CD4-positive, CD25-positive, alpha-beta regulatory T cell (primary cell): ENCODE measurements at regions not wholly inside any gene's neighbourhood (a gene's known extent, or its start where the extent isn't known, plus 50 kb on each side); places are given as distances from the start of the nearest gene placed in this dataset.

Experiments used
- ATAC-seq, 2 donors: fragments of 150-1000 bp; cut with Tn5 transposase; one replicate each; pipeline ENCODE4 v1.10.0; 2021; ENCODE audit warnings: low read depth in 2 of 2, moderate number of reproducible peaks in 2 of 2, moderate library complexity in 1 of 2
- DNase-seq, 3 donors: peaks; one replicate each; pipeline versions ENCODE4 v3.0.0 to v3.0.0-alpha.2; 2012 to 2022; ENCODE audit warnings: mixed read lengths in 1 of 3
- H3K27ac ChIP-seq: one replicate; pipeline ENCODE4 v1.7.0; 2013; ENCODE audit warnings: mild to moderate bottlenecking, low read length; ENCODE audit not compliant: insufficient read depth, poor library complexity, severe bottlenecking
- H3K27me3 ChIP-seq: one replicate; pipeline ENCODE4 v1.7.0; 2013; ENCODE audit warnings: low read length; ENCODE audit not compliant: control insufficient read depth, insufficient read depth
- H3K36me3 ChIP-seq: one replicate; pipeline ENCODE4 v1.7.0; 2013; ENCODE audit warnings: mild to moderate bottlenecking, low read length, moderate library complexity; ENCODE audit not compliant: control insufficient read depth, insufficient read depth
- H3K4me1 ChIP-seq: 2 replicates; pipeline ENCODE4 v1.7.0; 2013; ENCODE audit warnings: mild to moderate bottlenecking, low read length; ENCODE audit not compliant: insufficient read depth, control insufficient read depth, poor library complexity, severe bottlenecking
- H3K4me3 ChIP-seq: one replicate; pipeline ENCODE4 v1.7.0; 2013; ENCODE audit warnings: low read depth, mild to moderate bottlenecking, low read length, moderate library complexity
- H3K9me3 ChIP-seq, 2 experiments: 1 replicate in 1 of 2; 2 replicates in 1 of 2; pipeline ENCODE4 v1.7.0; 2013; ENCODE audit warnings: low read length in 2 of 2, mild to moderate bottlenecking in 1 of 2, moderate library complexity in 1 of 2; ENCODE audit not compliant: control insufficient read depth in 2 of 2
- H3K27ac Mint-ChIP-seq, 3 donors: one replicate each; pipeline ENCODE4 v1.8.0; 2020 to 2022; ENCODE audit warnings: mild to moderate bottlenecking in 3 of 3, mixed read lengths in 3 of 3, moderate library complexity in 2 of 3
- H3K27me3 Mint-ChIP-seq: one replicate; pipeline ENCODE4 v1.8.0; 2022; ENCODE audit warnings: mild to moderate bottlenecking, mixed read lengths
- H3K36me3 Mint-ChIP-seq: one replicate; pipeline ENCODE4 v1.8.0; 2020; ENCODE audit warnings: mixed read lengths
- H3K4me1 Mint-ChIP-seq, 4 donors: one replicate each; pipeline ENCODE4 v1.8.0; 2020 to 2022; ENCODE audit warnings: mixed read lengths in 4 of 4, mild to moderate bottlenecking in 1 of 4
- H3K4me3 Mint-ChIP-seq, 4 donors: one replicate each; pipeline ENCODE4 v1.8.0; 2020 to 2022; ENCODE audit warnings: mild to moderate bottlenecking in 4 of 4, mixed read lengths in 4 of 4, moderate library complexity in 3 of 4
- H3K9me3 Mint-ChIP-seq, 7 donors: one replicate each; pipeline ENCODE4 v1.8.0; 2020 to 2022; ENCODE audit warnings: mixed read lengths in 7 of 7, mild to moderate bottlenecking in 3 of 7, moderate library complexity in 2 of 7

- no peak for ATAC-seq
- DNase-seq: no peak
- H3K27ac Mint-ChIP-seq: no peak overlapping the region
- H3K36me3 Mint-ChIP-seq: no peaks in the 10 kb centered on the region
- H3K4me3 Mint-ChIP-seq: no peak overlapping the region
- Histone ChIP-seq H3K27me3 (no peaks in the 10 kb centered on the region), H3K27ac (no peak overlapping the region), H3K9me3 (no peaks in the 10 kb centered on the region), H3K36me3 (no peaks in the 10 kb centered on the region), H3K4me3 (no peak overlapping the region), H3K4me1 (no peaks in the 10 kb centered on the region)
- H3K27me3 Mint-ChIP-seq: no peaks in the 10 kb centered on the region
- no peaks in the 10 kb centered on the region for H3K4me1 Mint-ChIP-seq
- peaks cover 3 to 18% (median 8%) of the 10 kb centered on the region in 7 donors for H3K9me3 Mint-ChIP-seq
Observed at GRCh38 chr3:94735354-94735753, 672.5 kb downstream of the NSUN3 start.

DNA sequence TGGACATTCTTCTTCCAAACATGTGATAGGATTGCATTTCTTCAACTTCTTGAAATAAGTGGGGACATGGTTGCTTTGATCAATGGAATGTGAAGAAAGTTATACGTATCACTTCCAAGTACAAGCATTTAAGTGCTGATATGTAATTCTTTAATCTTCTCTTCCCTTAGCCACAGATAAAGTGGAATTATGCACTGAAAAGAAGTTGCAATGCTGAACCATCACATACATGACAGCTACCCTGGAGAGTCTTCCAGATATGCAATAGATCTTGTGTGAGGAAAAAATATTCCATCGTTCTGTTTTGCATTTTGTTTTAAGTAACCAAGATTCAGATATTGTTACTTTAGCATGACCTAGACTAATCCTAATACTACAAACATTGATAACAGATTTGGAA is 674.3 kb downstream of the NSUN3 start:
- H3K27ac Mint-ChIP-seq: no peak overlapping the region
- no peaks in the 10 kb centered on the region for H3K4me1 Mint-ChIP-seq
- H3K9me3 ChIP-seq: no peaks in the 10 kb centered on the region
- no peaks in the 10 kb centered on the region for H3K36me3 ChIP-seq
- no peak overlapping the region for H3K27ac ChIP-seq
- no peak for DNase-seq
- H3K36me3 Mint-ChIP-seq: no peaks in the 10 kb centered on the region
- no peak overlapping the region for H3K4me3 ChIP-seq
- no peaks in the 10 kb centered on the region for H3K4me1 ChIP-seq
- H3K9me3 Mint-ChIP-seq: peaks cover 2 to 15% (median 5%) of the 10 kb centered on the region in 7 donors
- no peak for ATAC-seq
- no peak overlapping the region for H3K4me3 Mint-ChIP-seq
- H3K27me3 Mint-ChIP-seq: no peaks in the 10 kb centered on the region
- no peaks in the 10 kb centered on the region for H3K27me3 ChIP-seq

- no peak for ATAC-seq
- no peak overlapping the region for H3K4me3 ChIP-seq
- no peaks in the 10 kb centered on the region for H3K4me1 Mint-ChIP-seq
- DNase-seq: no peak
- no peaks in the 10 kb centered on the region for H3K27me3 Mint-ChIP-seq
- no peaks in the 10 kb centered on the region for H3K36me3 Mint-ChIP-seq
- H3K27me3 ChIP-seq: no peaks in the 10 kb centered on the region
- no peaks in the 10 kb centered on the region for H3K9me3 ChIP-seq
- no peaks in the 10 kb centered on the region for H3K36me3 ChIP-seq
- no peaks in the 10 kb centered on the region for H3K4me1 ChIP-seq
- H3K27ac ChIP-seq: no peak overlapping the region
- H3K9me3 Mint-ChIP-seq: peaks cover 2 to 17% (median 12%) of the 10 kb centered on the region in 7 donors
- no peak overlapping the region for H3K4me3 Mint-ChIP-seq
- H3K27ac Mint-ChIP-seq: no peak overlapping the region
Observed at GRCh38 chr3:94739420-94739819, 676.6 kb downstream of the NSUN3 start.

GRCh38 chr3:94758751-94759150 is 695.9 kb downstream of the NSUN3 start:
- peaks cover 2 to 10% (median 6%) of the 10 kb centered on the region in 7 donors for H3K9me3 Mint-ChIP-seq
- no peak overlapping the region for H3K27ac Mint-ChIP-seq
- Histone ChIP-seq H3K4me1 (no peaks in the 10 kb centered on the region), H3K4me3 (no peak overlapping the region), H3K27me3 (no peaks in the 10 kb centered on the region), H3K27ac (no peak overlapping the region), H3K9me3 (no peaks in the 10 kb centered on the region), H3K36me3 (no peaks in the 10 kb centered on the region)
- no peaks in the 10 kb centered on the region for H3K36me3 Mint-ChIP-seq
- ATAC-seq: no peak
- no peaks in the 10 kb centered on the region for H3K27me3 Mint-ChIP-seq
- no peaks in the 10 kb centered on the region for H3K4me1 Mint-ChIP-seq
- DNase-seq: no peak
- H3K4me3 Mint-ChIP-seq: no peak overlapping the region

- H3K27me3 ChIP-seq: no peaks in the 10 kb centered on the region
- H3K4me1 Mint-ChIP-seq: no peaks in the 10 kb centered on the region
- H3K9me3 ChIP-seq: no peaks in the 10 kb centered on the region
- DNase-seq (no peak), ATAC-seq (no peak)
- no peak overlapping the region for H3K4me3 ChIP-seq
- no peak overlapping the region for H3K27ac ChIP-seq
- H3K36me3 ChIP-seq: no peaks in the 10 kb centered on the region
- peaks cover 0 to 13% (median 6%) of the 10 kb centered on the region in 7 donors for H3K9me3 Mint-ChIP-seq
- no peaks in the 10 kb centered on the region for H3K27me3 Mint-ChIP-seq
- H3K4me1 ChIP-seq: no peaks in the 10 kb centered on the region
- no peak overlapping the region for H3K4me3 Mint-ChIP-seq
- no peaks in the 10 kb centered on the region for H3K36me3 Mint-ChIP-seq
- H3K27ac Mint-ChIP-seq: no peak overlapping the region
Observed at GRCh38 chr3:94772402-94772801, 709.5 kb downstream of the NSUN3 start.

- Histone ChIP-seq H3K36me3 (no peaks in the 10 kb centered on the region), H3K9me3 (no peaks in the 10 kb centered on the region), H3K27ac (no peak overlapping the region), H3K4me3 (no peak overlapping the region), H3K4me1 (no peaks in the 10 kb centered on the region), H3K27me3 (no peaks in the 10 kb centered on the region)
- ATAC-seq (no peak), DNase-seq (no peak)
- Mint-ChIP-seq H3K9me3 (peaks cover 0 to 9% (median 2%) of the 10 kb centered on the region in 7 donors), H3K4me1 (no peaks in the 10 kb centered on the region), H3K27ac (no peak overlapping the region), H3K36me3 (no peaks in the 10 kb centered on the region), H3K4me3 (no peak overlapping the region), H3K27me3 (no peaks in the 10 kb centered on the region)
Observed at GRCh38 chr3:94775746-94776145, 712.9 kb downstream of the NSUN3 start.

- Histone ChIP-seq H3K27ac (no peak overlapping the region), H3K4me1 (no peaks in the 10 kb centered on the region), H3K4me3 (no peak overlapping the region), H3K36me3 (no peaks in the 10 kb centered on the region), H3K27me3 (no peaks in the 10 kb centered on the region), H3K9me3 (no peaks in the 10 kb centered on the region)
- no peaks in the 10 kb centered on the region for H3K36me3 Mint-ChIP-seq
- peaks cover 0 to 8% (median 2%) of the 10 kb centered on the region in 7 donors for H3K9me3 Mint-ChIP-seq
- no peak for DNase-seq
- no peak overlapping the region for H3K4me3 Mint-ChIP-seq
- ATAC-seq: no peak
- no peak overlapping the region for H3K27ac Mint-ChIP-seq
- H3K4me1 Mint-ChIP-seq: no peaks in the 10 kb centered on the region
- H3K27me3 Mint-ChIP-seq: no peaks in the 10 kb centered on the region
Observed at GRCh38 chr3:94776401-94776915, 713.6 kb downstream of the NSUN3 start.

DNA sequence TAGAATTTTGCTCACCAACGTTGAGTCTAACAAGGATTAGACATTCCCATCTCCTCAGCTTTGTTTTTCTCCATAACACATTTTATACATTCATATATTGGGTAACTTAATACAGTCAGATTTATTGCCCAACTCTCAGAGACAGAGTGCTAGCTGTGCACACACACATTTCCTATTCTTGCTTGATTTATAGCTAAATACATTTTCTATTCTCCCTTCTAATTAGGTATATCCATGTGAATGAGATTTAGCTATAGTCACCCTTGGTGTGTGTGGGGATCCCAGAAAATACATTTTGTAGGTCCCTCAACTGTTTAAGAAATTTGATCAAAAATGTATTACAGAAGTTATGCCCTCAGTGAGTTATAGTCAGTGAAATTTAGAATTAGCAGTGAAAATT is 715.4 kb downstream of the NSUN3 start:
- DNase-seq: no peak
- Histone ChIP-seq H3K27me3 (no peaks in the 10 kb centered on the region), H3K27ac (no peak overlapping the region), H3K9me3 (no peaks in the 10 kb centered on the region), H3K36me3 (no peaks in the 10 kb centered on the region), H3K4me1 (no peaks in the 10 kb centered on the region), H3K4me3 (no peak overlapping the region)
- Mint-ChIP-seq H3K4me1 (no peaks in the 10 kb centered on the region), H3K9me3 (peaks cover 0 to 10% (median 3%) of the 10 kb centered on the region in 7 donors), H3K27ac (no peak overlapping the region), H3K36me3 (no peaks in the 10 kb centered on the region), H3K4me3 (no peak overlapping the region), H3K27me3 (no peaks in the 10 kb centered on the region)
- no peak for ATAC-seq
